Panc1 (cell line): ENCODE measurements at regions not wholly inside any gene's neighbourhood (a gene's known extent, or its start where the extent isn't known, plus 50 kb on each side); places are given as distances from the start of the nearest gene placed in this dataset.

ENCODE experiments used
- ATAC-seq: fragments of 200-7000 bp; cut with Tn5 transposase; 2 replicates; pipeline ENCODE4 v1.9.1; 2020; ENCODE audit warnings: mild to moderate bottlenecking, moderate library complexity
- BruUV-seq: library from RNA; stranded (reverse); fragments of 400-500 nt; replicated peaks from 2 replicates; lab custom pipeline; 2021; lab: Mats Ljungman, UMichigan
- CTCF ChIA-PET: fragments of 300-600 bp; sonication (Branson Sonifier 250); formaldehyde crosslinking; loops from one replicate; lab custom pipeline; 2022; ENCODE audit warnings: antibody characterized with exemption; lab: Charles Lee
- POLR2A ChIA-PET: fragments of 300-600 bp; sonication (Branson Sonifier 250); formaldehyde crosslinking; loops from one replicate; lab custom pipeline; 2022; ENCODE audit warnings: antibody characterized with exemption; lab: Charles Lee
- DNase-seq: peaks from one replicate; pipeline ENCODE4 v3.0.0-alpha.2; 2010; ENCODE audit warnings: low read depth, low spot score
- H3K27ac ChIP-seq: 2 replicates; pipeline ENCODE4 v1.5.1; 2011; ENCODE audit warnings: mild to moderate bottlenecking, low read length, inconsistent platforms
- H3K27me3 ChIP-seq: fragments of 200-500 bp; sonication (Bioruptor generic); 2 replicates; pipeline ENCODE4 v1.6.0; 2014; ENCODE audit warnings: low read length, inconsistent platforms; ENCODE audit not compliant: control insufficient read depth, insufficient read depth
- H3K36me3 ChIP-seq: fragments of 200-500 bp; sonication (Bioruptor generic); 2 replicates; pipeline ENCODE4 v1.5.1; 2014; ENCODE audit warnings: inconsistent platforms, mild to moderate bottlenecking, low read length, moderate library complexity; ENCODE audit not compliant: control insufficient read depth, insufficient read depth
- H3K4me1 ChIP-seq: 2 replicates; pipeline ENCODE4 v1.5.1; 2011; ENCODE audit warnings: inconsistent platforms, mild to moderate bottlenecking, low read length, moderate library complexity; ENCODE audit not compliant: control insufficient read depth, insufficient read depth
- H3K4me3 ChIP-seq, 2 experiments: 2 replicates each; pipeline ENCODE4 v1.5.1; 2011 to 2012; ENCODE audit warnings: low read depth in 2 of 2, low read length in 2 of 2, mild to moderate bottlenecking in 2 of 2, inconsistent platforms in 1 of 2, moderate library complexity in 1 of 2
- H3K9me3 ChIP-seq: fragments of 200-500 bp; sonication (Bioruptor generic); 2 replicates; pipeline ENCODE4 v1.5.1; 2014; ENCODE audit warnings: low read depth, mild to moderate bottlenecking, inconsistent platforms, low read length, moderate library complexity; ENCODE audit not compliant: control insufficient read depth, insufficient read depth
- POLR2AphosphoS5 ChIP-seq: IDR thresholded peaks from 2 replicates; pipeline ENCODE4 v1.6.1; 2012; ENCODE audit warnings: mild to moderate bottlenecking, low read depth, low read length, moderate library complexity
- SIN3A ChIP-seq: IDR thresholded peaks from 2 replicates; pipeline ENCODE4 v1.6.1; 2012; ENCODE audit warnings: low read depth, mild to moderate bottlenecking, low read length, moderate library complexity, borderline replicate concordance; ENCODE audit not compliant: insufficient read depth
- TCF7L2 ChIP-seq: IDR thresholded peaks from 2 replicates; pipeline ENCODE4 v1.6.1; 2011; ENCODE audit warnings: mild to moderate bottlenecking, low read depth, low read length, inconsistent platforms
- in situ Hi-C: cut with HindIII; loops from 2 replicates; pipeline ENCODE4 v1.10.0; 2016; ENCODE audit warnings: low sequenced_read_pairs, low pct_unique_long_range_greater_than_20kb
- intact Hi-C: fragments of 100-400 bp; cut with micrococcal nuclease; formaldehyde crosslinking; loops from one replicate; pipeline ENCODE4 v1.10.0; 2022; ENCODE audit not compliant: unreplicated experiment
- TF ChIP-seq, protein P1 (sequence below), 2 experiments: IDR thresholded peaks; 2 replicates each; pipeline ENCODE4 v1.6.1; 2011 to 2012; ENCODE audit warnings: low read depth in 2 of 2, control low read depth in 1 of 2, low read length in 1 of 2, mild to moderate bottlenecking in 1 of 2, moderate library complexity in 1 of 2; ENCODE audit not compliant: insufficient read depth in 1 of 2
- TF ChIP-seq, protein P2 (sequence below): fragments of 450-650 bp; IDR thresholded peaks from 2 replicates; pipeline ENCODE4 v1.5.1; 2017; ENCODE audit warnings: mild to moderate bottlenecking

DNA sequence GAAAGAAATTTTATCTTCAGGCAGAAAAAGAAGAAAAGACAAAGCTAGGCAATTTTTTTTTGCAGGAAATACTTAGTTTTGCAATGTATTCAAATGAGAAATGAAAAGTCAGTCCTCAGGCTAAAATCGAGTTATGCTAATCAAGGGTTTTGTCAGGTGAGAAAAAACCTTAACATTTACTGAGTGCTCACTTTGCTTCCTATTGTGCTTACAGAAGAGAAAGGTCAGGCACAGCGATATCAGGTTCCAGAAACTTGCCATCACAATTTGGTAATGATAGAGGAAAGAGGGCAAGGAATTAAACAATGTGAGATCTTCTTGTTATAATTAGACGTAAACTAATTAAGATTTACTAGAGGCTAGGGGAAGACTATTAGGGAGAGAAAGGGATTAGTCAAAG, 431.7 kb upstream of the CTNND2 start:
- no peaks in the 10 kb centered on the region for H3K27me3 ChIP-seq
- no peaks in the 10 kb centered on the region for H3K36me3 ChIP-seq
- ChIA-PET POLR2A (no interaction called here), CTCF (no interaction called here)
- TF ChIP-seq, protein P1, sequence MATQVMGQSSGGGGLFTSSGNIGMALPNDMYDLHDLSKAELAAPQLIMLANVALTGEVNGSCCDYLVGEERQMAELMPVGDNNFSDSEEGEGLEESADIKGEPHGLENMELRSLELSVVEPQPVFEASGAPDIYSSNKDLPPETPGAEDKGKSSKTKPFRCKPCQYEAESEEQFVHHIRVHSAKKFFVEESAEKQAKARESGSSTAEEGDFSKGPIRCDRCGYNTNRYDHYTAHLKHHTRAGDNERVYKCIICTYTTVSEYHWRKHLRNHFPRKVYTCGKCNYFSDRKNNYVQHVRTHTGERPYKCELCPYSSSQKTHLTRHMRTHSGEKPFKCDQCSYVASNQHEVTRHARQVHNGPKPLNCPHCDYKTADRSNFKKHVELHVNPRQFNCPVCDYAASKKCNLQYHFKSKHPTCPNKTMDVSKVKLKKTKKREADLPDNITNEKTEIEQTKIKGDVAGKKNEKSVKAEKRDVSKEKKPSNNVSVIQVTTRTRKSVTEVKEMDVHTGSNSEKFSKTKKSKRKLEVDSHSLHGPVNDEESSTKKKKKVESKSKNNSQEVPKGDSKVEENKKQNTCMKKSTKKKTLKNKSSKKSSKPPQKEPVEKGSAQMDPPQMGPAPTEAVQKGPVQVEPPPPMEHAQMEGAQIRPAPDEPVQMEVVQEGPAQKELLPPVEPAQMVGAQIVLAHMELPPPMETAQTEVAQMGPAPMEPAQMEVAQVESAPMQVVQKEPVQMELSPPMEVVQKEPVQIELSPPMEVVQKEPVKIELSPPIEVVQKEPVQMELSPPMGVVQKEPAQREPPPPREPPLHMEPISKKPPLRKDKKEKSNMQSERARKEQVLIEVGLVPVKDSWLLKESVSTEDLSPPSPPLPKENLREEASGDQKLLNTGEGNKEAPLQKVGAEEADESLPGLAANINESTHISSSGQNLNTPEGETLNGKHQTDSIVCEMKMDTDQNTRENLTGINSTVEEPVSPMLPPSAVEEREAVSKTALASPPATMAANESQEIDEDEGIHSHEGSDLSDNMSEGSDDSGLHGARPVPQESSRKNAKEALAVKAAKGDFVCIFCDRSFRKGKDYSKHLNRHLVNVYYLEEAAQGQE (IDR thresholded peaks at IDR 0.05; ENCODE audit: insufficient read depth in 1 of 2, low read depth in 2 of 2, low read length in 1 of 2): no peak
- no peak for TF ChIP-seq SIN3A
- TF ChIP-seq, protein P2, sequence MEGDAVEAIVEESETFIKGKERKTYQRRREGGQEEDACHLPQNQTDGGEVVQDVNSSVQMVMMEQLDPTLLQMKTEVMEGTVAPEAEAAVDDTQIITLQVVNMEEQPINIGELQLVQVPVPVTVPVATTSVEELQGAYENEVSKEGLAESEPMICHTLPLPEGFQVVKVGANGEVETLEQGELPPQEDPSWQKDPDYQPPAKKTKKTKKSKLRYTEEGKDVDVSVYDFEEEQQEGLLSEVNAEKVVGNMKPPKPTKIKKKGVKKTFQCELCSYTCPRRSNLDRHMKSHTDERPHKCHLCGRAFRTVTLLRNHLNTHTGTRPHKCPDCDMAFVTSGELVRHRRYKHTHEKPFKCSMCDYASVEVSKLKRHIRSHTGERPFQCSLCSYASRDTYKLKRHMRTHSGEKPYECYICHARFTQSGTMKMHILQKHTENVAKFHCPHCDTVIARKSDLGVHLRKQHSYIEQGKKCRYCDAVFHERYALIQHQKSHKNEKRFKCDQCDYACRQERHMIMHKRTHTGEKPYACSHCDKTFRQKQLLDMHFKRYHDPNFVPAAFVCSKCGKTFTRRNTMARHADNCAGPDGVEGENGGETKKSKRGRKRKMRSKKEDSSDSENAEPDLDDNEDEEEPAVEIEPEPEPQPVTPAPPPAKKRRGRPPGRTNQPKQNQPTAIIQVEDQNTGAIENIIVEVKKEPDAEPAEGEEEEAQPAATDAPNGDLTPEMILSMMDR: no peak
- TF ChIP-seq TCF7L2: no peak
- no peak for TF ChIP-seq POLR2AphosphoS5
- ATAC-seq (no peak), DNase-seq (no peak)
- H3K4me1 ChIP-seq: no peaks in the 10 kb centered on the region
- in situ Hi-C loops (no loop called here), intact Hi-C loops (no loop called here)
- BruUV-seq: no TSS peak
- H3K4me3 ChIP-seq: no peak overlapping the region
- no peaks in the 10 kb centered on the region for H3K9me3 ChIP-seq
- no peak overlapping the region for H3K27ac ChIP-seq

DNA sequence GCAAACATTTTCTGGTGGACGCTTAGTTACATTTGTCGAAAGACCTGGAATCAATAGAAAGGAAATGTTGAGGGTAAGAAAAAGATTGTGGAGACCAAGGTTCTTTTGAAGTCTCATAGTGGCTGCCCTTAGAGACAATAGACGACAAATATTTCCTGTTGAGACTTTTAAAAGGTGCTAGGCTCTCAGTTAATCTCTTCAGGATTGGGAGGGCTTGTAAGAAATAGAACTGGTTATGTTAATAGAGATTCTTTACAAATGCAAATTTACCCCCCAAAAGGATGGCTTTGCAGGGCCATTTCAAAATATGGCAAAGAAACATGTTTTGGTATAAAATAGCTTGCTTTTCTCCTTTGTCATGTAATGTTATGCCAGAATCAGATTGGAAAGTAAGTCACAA, 428.2 kb upstream of the CTNND2 start:
- Histone ChIP-seq H3K9me3 (no peaks in the 10 kb centered on the region), H3K36me3 (no peaks in the 10 kb centered on the region), H3K27ac (no peak overlapping the region), H3K4me3 (no peak overlapping the region), H3K4me1 (no peaks in the 10 kb centered on the region), H3K27me3 (no peaks in the 10 kb centered on the region)
- intact Hi-C loops: no loop called here
- CTCF ChIA-PET: no interaction called here
- ATAC-seq: no peak
- in situ Hi-C loops: no loop called here
- POLR2A ChIA-PET: no interaction called here
- TF ChIP-seq, protein P2: no peak
- TF ChIP-seq POLR2AphosphoS5: no peak
- no peak for TF ChIP-seq SIN3A
- TF ChIP-seq, protein P1 (IDR thresholded peaks at IDR 0.05; ENCODE audit: insufficient read depth in 1 of 2, low read depth in 2 of 2, low read length in 1 of 2): no peak
- TF ChIP-seq TCF7L2: no peak
- BruUV-seq: no TSS peak
- no peak for DNase-seq
